Kidney capillary endothelial cell (primary cell): ENCODE measurements at regions not wholly inside any gene's neighbourhood (a gene's known extent, or its start where the extent isn't known, plus 50 kb on each side); places are given as distances from the start of the nearest gene placed in this dataset.

ENCODE experiments used
- DNase-seq: peaks from one replicate; pipeline ENCODE4 v3.0.0-alpha.2; 2018; ENCODE audit warnings: low spot score

- DNase-seq: no peak
These were observed 186.7 kb downstream of the INSIG2 start for GRCh38 chr2:118274841-118275510.

- no peak for DNase-seq
These were observed 184.1 kb downstream of the INSIG2 start for GRCh38 chr2:118272391-118272790.

- DNase-seq: no peak
These were observed 181.3 kb downstream of the INSIG2 start for GRCh38 chr2:118269408-118270051.

GRCh38 chr2:118268268-118268667 lies 180.0 kb downstream of the INSIG2 start:
- DNase-seq: no peak

- DNase-seq: no peak
These were observed 177.7 kb downstream of the INSIG2 start for GRCh38 chr2:118265873-118266455.

- DNase-seq: no peak
These were observed 176.1 kb downstream of the INSIG2 start for GRCh38 chr2:118264232-118264990.

GRCh38 chr2:118257696-118258095 lies 169.4 kb downstream of the INSIG2 start:
- no peak for DNase-seq

- no peak for DNase-seq
These were observed 167.6 kb downstream of the INSIG2 start for GRCh38 chr2:118255771-118256372.

- DNase-seq: no peak
These were observed 167.0 kb downstream of the INSIG2 start for GRCh38 chr2:118255301-118255700.

GRCh38 chr2:118254116-118254515 lies 165.8 kb downstream of the INSIG2 start:
- DNase-seq: no peak

- DNase-seq: no peak
These were observed 163.2 kb downstream of the INSIG2 start for GRCh38 chr2:118251427-118251826.

GRCh38 chr2:118250463-118250862 lies 162.2 kb downstream of the INSIG2 start:
- peak; percentile 14 for DNase-seq

- no peak for DNase-seq
These were observed 161.7 kb downstream of the INSIG2 start for GRCh38 chr2:118250001-118250400.

- DNase-seq: no peak
These were observed 161.3 kb downstream of the INSIG2 start for GRCh38 chr2:118249531-118249930.

GRCh38 chr2:118246726-118247125 lies 158.5 kb downstream of the INSIG2 start:
- DNase-seq: no peak

- no peak for DNase-seq
These were observed 157.8 kb downstream of the INSIG2 start for GRCh38 chr2:118246079-118246478.

- no peak for DNase-seq
These were observed 156.4 kb downstream of the INSIG2 start for GRCh38 chr2:118244686-118245085.

GRCh38 chr2:118243031-118243430 lies 154.8 kb downstream of the INSIG2 start:
- no peak for DNase-seq

GRCh38 chr2:118242216-118242615 lies 153.9 kb downstream of the INSIG2 start:
- DNase-seq: no peak

- DNase-seq: no peak
These were observed 152.9 kb downstream of the INSIG2 start for GRCh38 chr2:118241128-118241527.

- DNase-seq: no peak
These were observed 152.0 kb downstream of the INSIG2 start for GRCh38 chr2:118240276-118240675.

- DNase-seq: no peak
These were observed 151.0 kb downstream of the INSIG2 start for GRCh38 chr2:118239284-118239683.
